SK-MEL-5 (cell line): ENCODE measurements at regions not wholly inside any gene's neighbourhood (a gene's known extent, or its start where the extent isn't known, plus 50 kb on each side); places are given as distances from the start of the nearest gene placed in this dataset.

Experiments used
- DNase-seq: peaks from one replicate; pipeline ENCODE4 v3.0.0-alpha.2; 2016; ENCODE audit warnings: low read depth, low spot score
- in situ Hi-C: cut with HindIII; loops from 2 replicates; pipeline ENCODE4 v1.10.0; 2016; ENCODE audit warnings: low sequenced_read_pairs, high pct_unique_total_duplicates, low pct_unique_long_range_greater_than_20kb

GRCh38 chr1:87188640-87189039 lies 140.0 kb upstream of the LMO4 start:
- DNase-seq, result no peak
- in situ Hi-C loops, result no loop called here

- in situ Hi-C loops, result no loop called here
- no peak for DNase-seq
Observed at GRCh38 chr1:87190402-87190801, 138.3 kb upstream of the LMO4 start.

DNA sequence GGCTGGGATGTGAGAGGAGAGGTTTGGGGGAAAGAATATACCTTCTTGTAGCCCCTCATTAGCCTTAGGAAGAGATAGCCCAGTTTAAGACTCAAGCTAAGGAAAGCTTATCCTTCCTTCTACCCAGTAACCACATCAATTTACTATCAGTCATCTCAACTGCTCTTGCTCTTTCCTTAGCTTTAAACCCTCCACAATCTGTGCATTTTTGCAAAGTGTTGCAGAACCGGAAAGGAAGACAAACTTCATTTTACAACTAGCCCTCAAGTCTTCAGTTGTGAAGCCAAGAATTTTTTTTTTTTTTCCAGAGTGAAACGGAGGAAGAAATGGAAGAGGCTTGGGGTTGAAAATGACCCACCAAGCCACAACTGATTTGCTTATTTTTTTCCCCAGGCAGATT lies 137.0 kb upstream of the LMO4 start:
- in situ Hi-C loops, result no loop called here
- DNase-seq, result no peak

- in situ Hi-C loops, result no loop called here
Observed at GRCh38 chr1:87194271-87194774, 134.4 kb upstream of the LMO4 start.

GRCh38 chr1:87194856-87195255 lies 133.8 kb upstream of the LMO4 start:
- no peak for DNase-seq
- in situ Hi-C loops, result no loop called here

More at GRCh38 chr1:87194271-87194774, 134.4 kb upstream of the LMO4 start:
- DNase-seq, result no peak

DNA sequence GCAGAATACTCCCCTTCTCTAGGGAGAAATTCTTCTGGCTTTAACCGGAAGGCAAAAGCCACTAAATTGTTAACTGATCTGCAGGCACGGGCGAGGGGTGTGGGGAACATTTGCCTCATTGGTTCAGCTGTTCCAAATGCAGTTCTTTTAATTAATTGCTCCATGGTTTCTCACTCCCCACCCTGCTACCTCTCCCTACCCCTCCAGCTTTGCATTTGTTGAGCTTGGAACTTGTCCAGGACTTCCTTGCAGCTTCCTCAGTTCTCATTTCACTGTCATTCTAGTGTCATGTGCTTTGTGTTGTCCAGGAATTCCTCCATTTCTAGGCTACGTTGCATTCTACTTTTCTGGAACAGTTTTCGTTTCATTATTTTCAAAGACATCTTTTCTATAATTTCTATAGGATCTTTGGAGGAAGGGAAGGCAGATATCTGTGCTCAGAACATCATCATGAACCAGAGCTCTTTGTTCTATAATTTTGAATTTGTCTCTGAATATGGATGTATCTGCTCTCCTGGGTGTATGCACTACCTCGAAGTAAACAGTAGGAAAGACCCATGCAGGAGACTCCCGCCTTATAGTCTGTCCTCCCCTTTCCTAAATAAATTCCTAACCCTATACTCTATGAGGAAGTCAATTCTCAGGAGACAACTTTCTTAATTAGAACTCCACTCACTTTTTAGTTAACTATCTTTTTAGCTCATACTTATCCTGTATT lies 132.4 kb upstream of the LMO4 start:
- in situ Hi-C loops, result no loop called here
- DNase-seq, result no peak

DNA sequence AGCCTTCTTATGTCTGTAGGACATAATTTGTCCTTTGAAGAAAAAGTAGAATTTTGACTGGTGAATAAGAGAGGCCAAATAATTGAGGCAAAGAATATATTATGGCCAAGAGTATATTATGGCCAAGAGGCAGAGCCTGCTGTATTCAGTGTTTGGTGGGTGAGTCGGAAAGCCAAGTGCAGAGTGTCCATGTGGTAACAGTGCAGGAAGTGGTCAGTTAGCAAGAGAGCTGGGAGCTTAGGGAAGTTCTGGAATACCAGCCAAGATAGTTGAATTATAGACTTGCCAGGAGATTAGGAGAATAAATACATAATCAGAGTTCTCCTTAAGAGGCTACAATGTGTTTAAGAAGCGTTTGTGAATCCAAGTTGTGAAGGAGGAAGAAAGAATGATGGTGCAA lies 131.5 kb upstream of the LMO4 start:
- no peak for DNase-seq
- in situ Hi-C loops, result no loop called here

GRCh38 chr1:87197641-87198040 lies 131.0 kb upstream of the LMO4 start:
- in situ Hi-C loops, result no loop called here
- no peak for DNase-seq

DNA sequence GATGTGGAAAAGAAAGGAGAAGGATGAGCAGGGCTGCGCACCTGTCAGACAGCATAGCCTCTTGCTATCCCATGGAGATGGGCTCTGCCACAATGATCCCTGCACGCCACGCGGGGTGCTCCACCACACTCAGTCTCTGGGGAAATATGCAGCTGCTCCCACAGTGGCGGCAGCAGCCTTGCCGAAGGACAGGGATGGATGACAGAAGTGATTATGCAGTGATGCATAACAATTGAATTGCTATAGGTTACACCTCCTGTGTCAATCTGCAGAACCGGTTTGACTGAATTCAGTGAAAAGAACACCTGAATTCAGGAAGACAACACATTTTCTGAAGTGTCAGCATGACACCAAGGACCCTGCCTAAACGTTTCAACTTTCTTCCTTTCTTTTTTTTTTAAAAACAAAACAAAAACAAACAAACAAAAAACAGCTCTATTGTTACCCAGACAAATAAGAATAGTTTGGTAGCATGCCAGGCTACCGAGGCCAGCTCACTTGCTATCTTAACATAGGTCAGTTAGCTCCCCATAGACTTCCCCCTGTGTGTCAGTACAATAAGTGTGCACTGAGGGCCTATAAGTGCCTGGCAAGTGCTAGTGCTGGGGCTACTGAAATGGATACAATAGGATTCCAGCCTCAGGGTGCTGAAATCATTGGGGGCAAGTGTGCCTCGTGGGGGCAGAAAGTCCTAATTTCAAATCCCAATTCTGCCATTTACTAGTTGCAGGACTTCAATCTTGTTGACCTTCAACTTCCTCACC lies 127.6 kb upstream of the LMO4 start:
- in situ Hi-C loops, result no loop called here
- no peak for DNase-seq

GRCh38 chr1:87201768-87202167 lies 126.9 kb upstream of the LMO4 start:
- in situ Hi-C loops, result no loop called here
- no peak for DNase-seq

DNA sequence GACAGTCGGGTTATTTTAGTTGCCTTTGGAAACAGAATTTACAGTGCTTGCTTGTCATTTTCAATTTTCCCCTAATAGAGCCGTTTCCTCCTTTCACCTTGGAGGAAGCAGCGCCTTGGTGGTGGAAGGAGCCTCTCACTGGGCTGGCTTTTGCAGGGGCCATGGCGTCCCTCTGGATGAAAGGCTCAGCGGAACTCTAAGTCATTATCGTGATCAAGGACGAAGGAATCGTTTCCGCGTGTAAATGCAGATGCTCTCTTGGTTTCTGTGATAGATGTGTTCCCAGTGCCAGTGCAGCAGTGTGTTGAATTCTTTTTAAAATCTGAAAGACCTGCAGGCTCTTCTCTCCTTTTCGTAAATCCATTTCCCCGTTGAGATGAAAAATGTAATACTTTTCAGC lies 126.2 kb upstream of the LMO4 start:
- no peak for DNase-seq
- in situ Hi-C loops, result no loop called here

GRCh38 chr1:87202922-87203655 lies 125.6 kb upstream of the LMO4 start:
- no peak for DNase-seq
- in situ Hi-C loops, result no loop called here

GRCh38 chr1:87203904-87204303 lies 124.8 kb upstream of the LMO4 start:
- no peak for DNase-seq
- in situ Hi-C loops, result no loop called here

DNA sequence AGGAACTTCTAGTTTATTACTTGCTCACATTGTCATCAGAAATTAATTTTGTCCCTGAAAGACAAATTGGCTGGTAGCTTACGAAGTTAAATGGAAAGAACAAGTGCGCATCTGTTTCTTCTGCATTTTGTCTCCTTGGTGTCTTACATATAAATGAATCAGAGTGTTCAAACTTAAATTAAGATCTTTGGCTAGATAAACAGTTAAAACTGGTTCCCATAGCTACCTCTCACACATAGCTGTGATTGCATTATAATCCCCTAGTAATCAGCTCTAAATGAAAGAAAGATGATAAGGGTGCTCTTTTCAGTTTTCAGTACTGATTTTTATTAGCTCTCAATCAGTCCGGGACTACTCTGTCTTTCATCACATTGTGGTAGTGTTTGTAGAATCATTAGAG lies 124.2 kb upstream of the LMO4 start:
- in situ Hi-C loops, result no loop called here

GRCh38 chr1:87204921-87205320 lies 123.8 kb upstream of the LMO4 start:
- in situ Hi-C loops, result no loop called here
- DNase-seq, result no peak

More for the DNA sequence above, 124.2 kb upstream of the LMO4 start:
- DNase-seq, result no peak

- in situ Hi-C loops, result no loop called here
- no peak for DNase-seq
Observed at GRCh38 chr1:87206044-87206831, 122.4 kb upstream of the LMO4 start.

DNA sequence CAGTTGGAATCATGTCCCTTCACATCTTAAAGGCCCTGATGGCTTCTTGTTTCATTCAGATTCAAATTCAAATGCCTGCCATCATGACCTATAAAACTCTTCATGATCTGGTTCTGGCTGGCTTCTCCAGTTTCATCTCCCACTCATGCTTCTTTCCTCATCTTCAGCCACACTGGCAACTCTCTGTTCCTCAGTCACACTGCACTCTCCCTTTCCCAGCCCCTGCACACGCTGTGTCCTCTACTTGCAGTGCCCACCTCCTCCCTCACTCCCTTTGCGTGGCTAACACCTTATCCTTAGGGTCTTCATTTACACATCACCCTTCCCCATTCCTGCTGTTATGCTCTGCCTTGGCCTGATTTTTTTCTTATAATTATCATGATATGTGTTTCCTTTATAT lies 120.6 kb upstream of the LMO4 start:
- in situ Hi-C loops, result no loop called here
- DNase-seq, result no peak

- in situ Hi-C loops, result no loop called here
- no peak for DNase-seq
Observed at GRCh38 chr1:87208931-87209330, 119.7 kb upstream of the LMO4 start.
